NCI-H187 (cell line): ENCODE measurements at regions not wholly inside any gene's neighbourhood (a gene's known extent, or its start where the extent isn't known, plus 50 kb on each side); places are given as distances from the start of the nearest gene placed in this dataset.

Source experiments
- DNase-seq, 2 experiments: peaks; one replicate each; lab custom pipeline; 2025; lab: John Stamatoyannopoulos, UW

- DNase-seq = no peak
These were observed 740.5 kb downstream of the CBLN4 start for GRCh38 chr20:55264703-55265239.

DNA sequence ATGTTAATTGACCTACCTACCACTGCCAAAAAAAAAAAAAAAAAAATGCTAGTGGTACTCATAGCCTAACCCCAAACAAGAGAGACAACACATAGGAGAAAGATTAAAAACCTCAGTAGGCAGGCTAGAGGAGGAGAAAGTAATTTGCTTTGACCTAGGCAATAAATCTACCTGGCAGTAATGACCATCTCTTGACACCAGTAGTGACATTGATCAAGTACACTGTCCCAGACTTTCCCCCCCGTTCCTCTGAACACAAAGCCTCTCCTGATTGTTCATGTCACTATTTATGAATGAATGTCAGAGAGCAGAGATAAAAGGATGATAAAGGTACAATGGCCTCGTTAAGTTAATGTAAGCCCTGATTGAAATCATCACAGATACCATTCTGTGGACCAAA, 746.8 kb downstream of the CBLN4 start:
- DNase-seq = no peak

DNA sequence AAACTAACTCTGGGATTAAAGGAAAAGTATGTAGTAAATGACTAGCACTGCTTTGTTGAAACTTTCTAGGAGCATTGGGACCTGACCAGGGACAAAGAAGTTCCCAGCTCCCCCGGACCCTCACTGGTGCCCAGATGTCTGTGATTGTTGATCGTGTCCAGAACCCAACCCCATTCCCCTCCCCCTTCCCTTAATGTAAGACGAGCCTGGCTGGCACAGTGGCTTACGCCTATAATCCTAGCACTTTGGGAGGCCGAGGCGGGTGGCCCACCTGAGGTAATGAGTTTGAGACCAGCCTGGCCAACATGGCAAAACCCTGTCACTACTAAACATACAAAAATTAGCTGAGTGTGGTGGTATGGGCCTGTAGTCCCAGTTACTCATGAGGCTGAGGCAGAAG, 750.3 kb downstream of the CBLN4 start:
- DNase-seq = no peak

DNA sequence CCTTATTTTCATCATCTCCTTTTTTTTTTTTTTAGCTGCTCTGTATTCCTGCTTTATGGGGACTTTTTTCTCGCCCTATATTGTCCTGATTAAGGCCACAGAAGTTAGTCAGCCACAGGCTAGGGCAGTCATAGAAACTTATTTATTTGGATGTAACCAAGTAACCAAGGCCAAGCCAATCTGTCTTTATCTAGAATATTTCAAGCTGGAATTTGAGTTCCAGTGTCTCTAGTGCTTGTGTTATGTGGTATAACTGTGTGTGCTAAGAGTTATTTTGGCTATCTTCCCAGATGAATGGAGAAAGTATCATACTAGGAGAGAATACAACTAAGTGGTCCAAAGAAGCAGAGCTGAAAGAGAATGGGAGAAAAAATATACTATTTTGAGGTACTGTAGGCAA, 751.5 kb downstream of the CBLN4 start:
- DNase-seq = no peak

DNA sequence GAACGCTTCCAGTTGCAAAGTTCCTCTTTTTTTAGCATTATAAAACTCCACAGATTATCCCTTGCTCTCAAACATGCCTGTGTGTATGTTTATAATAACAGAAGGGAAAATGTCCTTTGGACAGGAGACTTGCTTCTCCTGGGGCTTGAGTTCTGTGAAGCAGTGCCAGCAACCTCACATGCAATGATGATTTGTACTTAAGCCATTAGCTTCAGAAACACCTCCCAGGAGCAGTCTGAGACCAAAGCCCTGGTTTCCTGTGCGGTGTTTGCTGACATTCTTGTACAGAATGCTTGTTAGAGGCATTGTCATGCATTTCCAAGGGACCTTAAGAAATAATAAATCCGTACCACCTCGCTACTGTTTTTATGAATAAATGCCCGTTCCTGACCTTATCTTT, 752.8 kb downstream of the CBLN4 start:
- DNase-seq = no peak

GRCh38 chr20:55251170-55251569, 754.1 kb downstream of the CBLN4 start:
- DNase-seq = no peak

- no peak for DNase-seq
These were observed 762.5 kb downstream of the CBLN4 start for GRCh38 chr20:55242853-55243252.

- DNase-seq = no peak
These were observed 763.9 kb downstream of the DOK5 start for GRCh38 chr20:55239269-55239668.

- DNase-seq = no peak
These were observed 757.3 kb downstream of the DOK5 start for GRCh38 chr20:55232647-55233046.

GRCh38 chr20:55229451-55229850, 754.1 kb downstream of the DOK5 start:
- DNase-seq = no peak

DNA sequence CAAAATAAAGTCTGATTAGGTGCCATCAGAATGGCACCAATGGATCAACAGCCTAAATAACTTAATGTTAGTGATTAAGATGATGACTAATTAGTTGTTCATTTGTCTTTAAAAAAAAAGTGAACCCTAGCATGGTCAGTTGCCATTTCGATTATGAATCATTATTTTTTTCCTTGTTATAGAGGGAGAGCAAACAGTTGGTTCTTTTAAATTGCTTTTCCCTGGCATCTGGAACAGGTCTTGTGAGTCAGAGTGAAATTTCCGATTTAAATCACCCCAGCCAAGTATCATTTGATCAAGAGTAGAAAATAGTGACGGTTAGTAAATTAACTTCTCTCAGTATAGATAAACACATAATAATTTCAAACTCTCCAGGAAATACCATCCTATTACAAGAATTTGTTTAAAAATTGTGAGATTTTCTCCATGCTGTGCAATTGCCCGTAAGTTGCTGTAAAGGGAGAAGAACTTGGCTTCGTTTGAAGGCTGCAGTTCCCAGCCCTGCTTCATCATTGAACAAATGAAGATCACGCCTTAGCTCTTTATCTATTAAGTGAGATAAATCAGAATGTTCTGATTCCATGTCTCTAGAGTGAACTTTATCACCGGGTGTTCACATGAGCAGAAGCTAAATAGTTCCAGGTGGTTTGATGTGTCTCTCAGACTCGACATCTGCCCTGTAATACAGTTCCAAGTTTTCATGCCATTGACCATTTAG, 741.3 kb downstream of the DOK5 start:
- no peak for DNase-seq

GRCh38 chr20:55213653-55214052, 738.3 kb downstream of the DOK5 start:
- no peak for DNase-seq

DNA sequence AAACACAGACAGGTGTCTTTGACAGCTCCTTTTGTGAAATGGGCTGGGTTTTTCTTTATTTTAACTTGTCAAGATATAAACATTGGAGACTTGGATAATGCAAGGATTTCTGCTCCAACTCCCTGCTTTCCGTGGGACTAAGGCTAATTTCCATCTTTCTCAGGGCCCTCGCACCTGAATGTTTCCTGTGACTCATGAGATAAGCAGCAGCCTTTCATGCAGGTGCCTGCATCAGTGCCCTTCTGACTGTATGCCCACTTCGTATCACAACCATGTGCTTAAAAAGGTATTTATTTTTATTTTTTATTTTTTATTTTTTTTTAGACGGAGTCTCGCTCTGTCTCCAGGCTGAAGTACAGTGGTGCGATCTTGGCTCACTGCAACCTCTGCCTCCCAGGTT, 736.1 kb downstream of the DOK5 start:
- DNase-seq = no peak

- no peak for DNase-seq
These were observed 730.3 kb downstream of the DOK5 start for GRCh38 chr20:55205665-55206064.

GRCh38 chr20:55200317-55200716, 724.9 kb downstream of the DOK5 start:
- no peak for DNase-seq

DNA sequence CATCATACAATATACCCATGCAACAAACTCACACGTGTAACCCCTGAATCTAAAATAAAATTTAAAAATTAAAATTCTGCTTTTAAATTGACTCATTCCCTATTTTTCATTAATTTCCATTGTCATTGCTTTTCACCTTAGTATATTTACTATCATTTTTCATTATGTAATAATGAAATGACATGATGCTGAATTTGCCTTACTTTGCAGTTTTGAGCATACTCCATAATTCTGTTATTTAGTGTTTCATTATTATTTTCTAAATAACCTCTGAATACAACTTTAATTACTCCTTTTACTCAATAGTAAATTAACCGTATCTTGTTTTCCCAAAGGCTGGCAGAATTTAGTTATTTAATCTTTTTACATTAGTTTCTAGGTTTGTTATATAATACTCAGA, 719.6 kb downstream of the DOK5 start:
- no peak for DNase-seq

DNA sequence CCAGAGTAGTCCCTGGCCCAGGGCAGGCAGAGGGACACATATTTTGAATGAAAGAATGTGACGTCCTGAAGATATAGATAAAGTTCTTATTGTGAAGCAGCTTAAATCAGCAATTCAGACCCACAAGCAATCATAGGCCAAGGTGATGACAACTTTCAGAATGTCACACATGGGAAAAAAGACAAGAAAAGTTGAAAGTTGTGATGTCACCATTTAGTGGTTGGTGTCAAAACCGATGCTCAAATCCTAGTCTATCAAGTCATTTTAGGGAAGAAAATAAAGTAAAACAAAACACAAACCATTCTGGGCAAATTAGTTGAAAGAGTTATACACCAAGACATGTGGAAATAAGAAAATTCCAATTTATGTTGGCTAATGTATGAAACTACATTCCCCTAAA, 710.8 kb downstream of the DOK5 start:
- DNase-seq = no peak

DNA sequence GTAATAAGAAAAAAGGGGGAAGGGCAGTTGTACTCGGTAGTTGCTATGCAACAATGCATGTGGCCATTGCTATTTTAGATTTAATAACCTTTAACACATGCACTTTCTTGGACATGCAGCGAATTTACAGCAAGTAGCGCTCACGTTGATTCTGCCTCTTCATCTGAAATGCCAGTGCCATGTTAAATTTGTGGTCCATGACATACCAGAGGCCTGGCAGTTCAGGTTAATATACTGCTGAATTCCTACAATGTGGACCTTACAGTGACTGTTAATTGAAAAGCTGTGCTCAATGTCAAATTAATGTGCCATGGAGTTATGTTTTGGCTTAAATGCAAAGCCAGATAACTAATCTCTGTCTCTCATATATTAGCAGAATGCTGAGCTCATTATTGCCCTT, 699.7 kb downstream of the DOK5 start:
- DNase-seq = no peak

DNA sequence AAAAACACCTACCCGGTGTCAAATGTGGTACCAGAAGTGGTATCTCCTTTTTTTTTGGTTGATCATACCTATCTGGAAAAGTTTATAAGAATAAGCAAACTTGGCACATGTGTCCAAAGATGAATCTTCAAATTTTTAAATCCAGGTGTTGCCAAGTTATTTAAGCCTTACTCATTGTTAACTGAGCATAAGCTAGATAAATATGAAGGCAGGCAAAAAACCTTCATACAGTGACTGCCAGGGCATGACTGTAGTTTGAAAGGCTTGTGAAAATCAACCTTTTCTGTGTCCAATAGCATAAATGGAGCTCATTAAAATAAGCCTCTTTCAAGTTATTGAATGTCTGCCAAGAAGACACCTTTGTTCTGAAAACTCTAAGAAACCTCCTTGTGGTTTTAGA, 699.2 kb downstream of the DOK5 start:
- DNase-seq = no peak

DNA sequence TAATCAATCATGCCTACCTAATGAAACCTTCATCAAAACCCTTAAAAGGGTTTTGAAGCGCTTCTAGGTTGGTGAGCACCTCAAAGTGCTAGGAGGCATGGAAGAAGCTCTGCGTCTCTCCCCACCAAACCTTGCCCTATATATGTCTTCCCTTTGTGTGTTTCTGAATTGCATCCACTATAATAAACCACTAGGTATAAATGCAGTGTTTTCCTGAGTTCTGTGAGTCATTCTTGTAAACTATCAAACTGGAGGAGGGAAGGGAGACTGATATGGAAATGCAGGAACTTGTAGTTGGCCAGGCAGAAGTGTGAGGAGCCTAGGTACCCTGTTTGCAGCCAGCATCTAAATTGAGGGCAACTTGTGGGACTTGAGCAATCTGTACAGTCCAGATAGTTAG, 698.8 kb downstream of the DOK5 start:
- DNase-seq = no peak

DNA sequence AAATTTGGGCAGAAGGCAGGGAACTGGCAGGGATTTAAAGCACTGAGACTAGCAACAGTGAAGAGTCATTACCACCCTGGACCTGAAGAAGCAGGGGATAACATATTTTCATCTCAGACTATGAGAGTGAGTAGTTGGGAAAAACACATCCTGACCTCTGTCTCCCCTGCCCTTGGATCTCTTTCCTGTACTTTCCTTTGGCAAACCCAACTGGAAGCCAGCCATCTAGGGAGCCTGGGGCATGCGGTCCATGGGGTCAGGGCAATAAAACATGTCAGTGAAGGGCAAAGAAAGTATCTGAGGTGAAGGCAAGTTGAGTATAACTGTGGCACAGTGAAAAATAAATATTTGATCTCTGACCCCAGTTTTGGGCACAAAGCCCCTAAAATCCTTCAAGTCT, 698.2 kb downstream of the DOK5 start:
- DNase-seq = no peak

GRCh38 chr20:55172310-55173002, 697.1 kb downstream of the DOK5 start:
- no peak for DNase-seq

DNA sequence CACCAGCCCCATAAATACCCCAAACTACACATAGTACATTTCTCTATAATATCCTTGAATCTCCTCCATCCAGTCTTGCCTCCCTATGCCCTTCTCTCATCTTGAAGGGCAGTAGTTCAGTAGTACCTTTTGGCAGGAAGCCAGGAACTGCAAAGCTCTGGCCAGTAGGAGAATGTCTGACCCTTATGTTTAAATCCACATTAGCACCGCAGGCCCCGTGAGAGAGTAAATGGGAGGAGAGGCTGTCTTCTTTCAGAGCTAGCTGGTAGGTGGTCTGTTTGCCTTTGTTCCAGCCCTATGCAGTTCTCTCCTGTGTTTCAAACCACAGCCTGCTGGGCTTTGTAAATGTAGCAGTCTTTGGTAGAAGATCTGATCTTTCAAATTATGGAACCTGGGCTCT, 690.7 kb downstream of the DOK5 start:
- DNase-seq = no peak

GRCh38 chr20:55160996-55161395, 685.6 kb downstream of the DOK5 start:
- no peak for DNase-seq
